GM12878 (cell line): ENCODE measurements at regions not wholly inside any gene's neighbourhood (a gene's known extent, or its start where the extent isn't known, plus 50 kb on each side); places are given as distances from the start of the nearest gene placed in this dataset.
A peak's percentile ranks its signal among the peaks of the same experiment; 100 is the strongest.

Source experiments
- GATAD2B ChIP-seq: fragments of 450-650 bp; conservative IDR thresholded peaks from 2 replicates; pipeline ENCODE4 v1.6.1; 2017; ENCODE audit warnings: low read depth, mild to moderate bottlenecking, moderate library complexity
- HCFC1 ChIP-seq: fragments of 150-350 bp; IDR thresholded peaks from 2 replicates; pipeline ENCODE4 v1.6.1; 2014; ENCODE audit warnings: low read length
- IKZF1 ChIP-seq: fragments of 450-650 bp; conservative IDR thresholded peaks from 2 replicates; pipeline ENCODE4 v1.6.1; 2017; ENCODE audit warnings: antibody characterized with exemption, mild to moderate bottlenecking
- IKZF2 ChIP-seq, 2 experiments: fragments of 450-650 bp; IDR thresholded peaks; 2 replicates each; pipeline ENCODE4 v1.6.1; 2017; ENCODE audit warnings: mild to moderate bottlenecking in 2 of 2, moderate library complexity in 2 of 2
- MYC ChIP-seq: IDR thresholded peaks from 2 replicates; pipeline ENCODE4 v1.6.1; 2011; ENCODE audit warnings: mild to moderate bottlenecking, low read length, moderate library complexity, inconsistent platforms; ENCODE audit not compliant: insufficient read depth, insufficient replicate concordance, insufficient read length, severe bottlenecking
- NFYA ChIP-seq: IDR thresholded peaks from 2 replicates; pipeline ENCODE4 v1.6.1; 2011; ENCODE audit warnings: low read depth, mild to moderate bottlenecking, low read length, improper control_type of control experiment, borderline replicate concordance
- RAD21 ChIP-seq: IDR thresholded peaks from 2 replicates; pipeline ENCODE4 v1.6.1; 2011; ENCODE audit warnings: mild to moderate bottlenecking, low read depth, low read length, moderate library complexity; ENCODE audit not compliant: insufficient read depth
- RELA ChIP-seq: fragments of 450-650 bp; IDR thresholded peaks from 2 replicates; pipeline ENCODE4 v1.8.0; 2014; ENCODE audit warnings: borderline replicate concordance; ENCODE audit not compliant: partially characterized antibody
- RFX5 ChIP-seq: IDR thresholded peaks from 2 replicates; pipeline ENCODE4 v1.6.1; 2011; ENCODE audit warnings: low read depth, low read length, improper control_type of control experiment
- SMARCA5 ChIP-seq: fragments of 450-650 bp; IDR thresholded peaks from 2 replicates; pipeline ENCODE4 v1.6.1; 2017; ENCODE audit warnings: mild to moderate bottlenecking
- SUZ12 ChIP-seq: fragments of 200-600 bp; sonication (generic); IDR thresholded peaks from one replicate; pipeline ENCODE4 v1.6.1; 2018; ENCODE audit warnings: antibody characterized with exemption, mild to moderate bottlenecking; ENCODE audit not compliant: unreplicated experiment
- TCF3 ChIP-seq: IDR thresholded peaks from 2 replicates; pipeline ENCODE4 v1.6.1; 2012; ENCODE audit warnings: low read depth, mild to moderate bottlenecking, low read length, borderline replicate concordance; ENCODE audit not compliant: insufficient read depth
- ZBED1 ChIP-seq: IDR thresholded peaks from 2 replicates; pipeline ENCODE4 v1.6.1; 2016; ENCODE audit warnings: borderline replicate concordance
- ZSCAN29 ChIP-seq: fragments of 450-650 bp; IDR thresholded peaks from 2 replicates; pipeline ENCODE4 v1.6.1; 2017; ENCODE audit warnings: mild to moderate bottlenecking, moderate library complexity
- TF ChIP-seq, protein P1 (sequence below): fragments of 450-650 bp; IDR thresholded peaks from 2 replicates; pipeline ENCODE4 v1.6.1; 2017; ENCODE audit warnings: mild to moderate bottlenecking, moderate library complexity
- TF ChIP-seq, protein P2 (sequence below): fragments of 450-650 bp; formaldehyde crosslinking; IDR thresholded peaks from 2 replicates; pipeline ENCODE4 v1.5.0; 2022; ENCODE audit warnings: mild to moderate bottlenecking, missing genetic modification characterization
- TF ChIP-seq, protein P3 (sequence below): fragments of 450-650 bp; IDR thresholded peaks from 2 replicates; pipeline ENCODE4 v1.6.1; 2016; ENCODE audit warnings: mild to moderate bottlenecking
- TF ChIP-seq, protein P4 (sequence below): IDR thresholded peaks from 2 replicates; pipeline ENCODE4 v1.6.1; 2012; ENCODE audit warnings: low read depth, low read length, improper control_type of control experiment
- TF ChIP-seq, protein P5 (sequence below): fragments of 450-650 bp; IDR thresholded peaks from 2 replicates; pipeline ENCODE4 v1.6.1; 2017; ENCODE audit warnings: borderline replicate concordance

DNA sequence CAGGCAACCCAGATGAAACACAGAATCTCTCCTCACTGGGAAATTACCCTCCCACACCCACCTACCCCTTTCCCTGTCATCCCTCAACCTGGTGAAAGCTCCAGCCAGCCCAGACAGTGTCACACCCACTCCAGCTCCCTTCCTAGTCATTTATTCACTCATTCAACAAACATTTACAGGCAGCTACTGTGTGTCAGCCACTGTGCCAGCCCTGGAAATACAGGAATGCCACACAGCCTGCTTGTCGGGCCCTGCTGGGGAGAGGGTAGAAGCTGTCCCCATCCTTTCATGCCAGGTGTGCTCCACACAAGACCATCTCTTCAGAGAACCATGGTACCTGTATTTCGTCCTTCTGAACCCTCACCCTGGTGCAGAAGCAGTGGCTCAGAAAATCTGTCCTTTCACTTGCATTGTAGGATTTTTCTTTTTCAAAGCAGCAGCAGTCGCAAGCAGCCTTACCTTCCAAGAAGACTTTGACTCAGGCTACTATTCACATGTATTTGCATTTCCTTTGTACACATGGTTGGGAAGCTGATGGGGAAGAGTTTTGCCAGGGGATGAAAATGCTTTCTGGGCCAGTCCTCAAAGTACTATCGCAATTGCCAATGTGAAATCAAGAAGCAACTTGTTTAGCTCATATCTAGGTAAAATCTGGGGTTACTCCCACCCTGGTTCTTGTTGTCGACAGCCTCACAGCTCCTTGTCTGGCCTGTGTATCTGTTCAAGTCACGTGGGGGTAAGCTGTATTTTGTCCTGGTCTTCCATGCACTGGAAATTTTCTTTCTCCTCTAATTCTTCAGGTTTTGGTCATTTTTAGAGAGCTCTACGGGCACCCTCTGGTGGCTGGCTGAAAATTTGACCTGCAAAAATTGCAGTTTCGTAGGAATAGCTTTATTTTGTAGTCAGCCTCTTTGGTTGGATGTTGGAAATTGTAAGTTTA is 147.4 kb upstream of the EGLN3 start (continued):
- TF ChIP-seq, protein P1, sequence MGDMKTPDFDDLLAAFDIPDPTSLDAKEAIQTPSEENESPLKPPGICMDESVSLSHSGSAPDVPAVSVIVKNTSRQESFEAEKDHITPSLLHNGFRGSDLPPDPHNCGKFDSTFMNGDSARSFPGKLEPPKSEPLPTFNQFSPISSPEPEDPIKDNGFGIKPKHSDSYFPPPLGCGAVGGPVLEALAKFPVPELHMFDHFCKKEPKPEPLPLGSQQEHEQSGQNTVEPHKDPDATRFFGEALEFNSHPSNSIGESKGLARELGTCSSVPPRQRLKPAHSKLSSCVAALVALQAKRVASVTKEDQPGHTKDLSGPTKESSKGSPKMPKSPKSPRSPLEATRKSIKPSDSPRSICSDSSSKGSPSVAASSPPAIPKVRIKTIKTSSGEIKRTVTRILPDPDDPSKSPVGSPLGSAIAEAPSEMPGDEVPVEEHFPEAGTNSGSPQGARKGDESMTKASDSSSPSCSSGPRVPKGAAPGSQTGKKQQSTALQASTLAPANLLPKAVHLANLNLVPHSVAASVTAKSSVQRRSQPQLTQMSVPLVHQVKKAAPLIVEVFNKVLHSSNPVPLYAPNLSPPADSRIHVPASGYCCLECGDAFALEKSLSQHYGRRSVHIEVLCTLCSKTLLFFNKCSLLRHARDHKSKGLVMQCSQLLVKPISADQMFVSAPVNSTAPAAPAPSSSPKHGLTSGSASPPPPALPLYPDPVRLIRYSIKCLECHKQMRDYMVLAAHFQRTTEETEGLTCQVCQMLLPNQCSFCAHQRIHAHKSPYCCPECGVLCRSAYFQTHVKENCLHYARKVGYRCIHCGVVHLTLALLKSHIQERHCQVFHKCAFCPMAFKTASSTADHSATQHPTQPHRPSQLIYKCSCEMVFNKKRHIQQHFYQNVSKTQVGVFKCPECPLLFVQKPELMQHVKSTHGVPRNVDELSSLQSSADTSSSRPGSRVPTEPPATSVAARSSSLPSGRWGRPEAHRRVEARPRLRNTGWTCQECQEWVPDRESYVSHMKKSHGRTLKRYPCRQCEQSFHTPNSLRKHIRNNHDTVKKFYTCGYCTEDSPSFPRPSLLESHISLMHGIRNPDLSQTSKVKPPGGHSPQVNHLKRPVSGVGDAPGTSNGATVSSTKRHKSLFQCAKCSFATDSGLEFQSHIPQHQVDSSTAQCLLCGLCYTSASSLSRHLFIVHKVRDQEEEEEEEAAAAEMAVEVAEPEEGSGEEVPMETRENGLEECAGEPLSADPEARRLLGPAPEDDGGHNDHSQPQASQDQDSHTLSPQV: no peak
- TF ChIP-seq SMARCA5 (no peak), RFX5 (no peak), RELA (no peak), ZSCAN29 (no peak), HCFC1 (no peak), IKZF1 (peak; percentile 24; the same call in 1 of the 2 replicates), IKZF2 (IDR thresholded peaks at IDR 0.05) (peak in 1 of 2 experiments; percentile 36; a peak in 1 of 4 replicates), ZBED1 (no peak), RAD21 (peak; percentile 92), TCF3 (no peak), SUZ12 (no peak), NFYA (no peak), GATAD2B (no peak), MYC (no peak)
- TF ChIP-seq, protein P2, sequence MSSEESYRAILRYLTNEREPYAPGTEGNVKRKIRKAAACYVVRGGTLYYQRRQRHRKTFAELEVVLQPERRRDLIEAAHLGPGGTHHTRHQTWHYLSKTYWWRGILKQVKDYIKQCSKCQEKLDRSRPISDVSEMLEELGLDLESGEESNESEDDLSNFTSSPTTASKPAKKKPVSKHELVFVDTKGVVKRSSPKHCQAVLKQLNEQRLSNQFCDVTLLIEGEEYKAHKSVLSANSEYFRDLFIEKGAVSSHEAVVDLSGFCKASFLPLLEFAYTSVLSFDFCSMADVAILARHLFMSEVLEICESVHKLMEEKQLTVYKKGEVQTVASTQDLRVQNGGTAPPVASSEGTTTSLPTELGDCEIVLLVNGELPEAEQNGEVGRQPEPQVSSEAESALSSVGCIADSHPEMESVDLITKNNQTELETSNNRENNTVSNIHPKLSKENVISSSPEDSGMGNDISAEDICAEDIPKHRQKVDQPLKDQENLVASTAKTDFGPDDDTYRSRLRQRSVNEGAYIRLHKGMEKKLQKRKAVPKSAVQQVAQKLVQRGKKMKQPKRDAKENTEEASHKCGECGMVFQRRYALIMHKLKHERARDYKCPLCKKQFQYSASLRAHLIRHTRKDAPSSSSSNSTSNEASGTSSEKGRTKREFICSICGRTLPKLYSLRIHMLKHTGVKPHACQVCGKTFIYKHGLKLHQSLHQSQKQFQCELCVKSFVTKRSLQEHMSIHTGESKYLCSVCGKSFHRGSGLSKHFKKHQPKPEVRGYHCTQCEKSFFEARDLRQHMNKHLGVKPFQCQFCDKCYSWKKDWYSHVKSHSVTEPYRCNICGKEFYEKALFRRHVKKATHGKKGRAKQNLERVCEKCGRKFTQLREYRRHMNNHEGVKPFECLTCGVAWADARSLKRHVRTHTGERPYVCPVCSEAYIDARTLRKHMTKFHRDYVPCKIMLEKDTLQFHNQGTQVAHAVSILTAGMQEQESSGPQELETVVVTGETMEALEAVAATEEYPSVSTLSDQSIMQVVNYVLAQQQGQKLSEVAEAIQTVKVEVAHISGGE (CRISPR knock-in tag): no peak
- TF ChIP-seq, protein P3, sequence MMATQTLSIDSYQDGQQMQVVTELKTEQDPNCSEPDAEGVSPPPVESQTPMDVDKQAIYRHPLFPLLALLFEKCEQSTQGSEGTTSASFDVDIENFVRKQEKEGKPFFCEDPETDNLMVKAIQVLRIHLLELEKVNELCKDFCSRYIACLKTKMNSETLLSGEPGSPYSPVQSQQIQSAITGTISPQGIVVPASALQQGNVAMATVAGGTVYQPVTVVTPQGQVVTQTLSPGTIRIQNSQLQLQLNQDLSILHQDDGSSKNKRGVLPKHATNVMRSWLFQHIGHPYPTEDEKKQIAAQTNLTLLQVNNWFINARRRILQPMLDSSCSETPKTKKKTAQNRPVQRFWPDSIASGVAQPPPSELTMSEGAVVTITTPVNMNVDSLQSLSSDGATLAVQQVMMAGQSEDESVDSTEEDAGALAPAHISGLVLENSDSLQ: no peak
- TF ChIP-seq, protein P4, sequence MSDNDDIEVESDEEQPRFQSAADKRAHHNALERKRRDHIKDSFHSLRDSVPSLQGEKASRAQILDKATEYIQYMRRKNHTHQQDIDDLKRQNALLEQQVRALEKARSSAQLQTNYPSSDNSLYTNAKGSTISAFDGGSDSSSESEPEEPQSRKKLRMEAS: no peak
- TF ChIP-seq, protein P5, sequence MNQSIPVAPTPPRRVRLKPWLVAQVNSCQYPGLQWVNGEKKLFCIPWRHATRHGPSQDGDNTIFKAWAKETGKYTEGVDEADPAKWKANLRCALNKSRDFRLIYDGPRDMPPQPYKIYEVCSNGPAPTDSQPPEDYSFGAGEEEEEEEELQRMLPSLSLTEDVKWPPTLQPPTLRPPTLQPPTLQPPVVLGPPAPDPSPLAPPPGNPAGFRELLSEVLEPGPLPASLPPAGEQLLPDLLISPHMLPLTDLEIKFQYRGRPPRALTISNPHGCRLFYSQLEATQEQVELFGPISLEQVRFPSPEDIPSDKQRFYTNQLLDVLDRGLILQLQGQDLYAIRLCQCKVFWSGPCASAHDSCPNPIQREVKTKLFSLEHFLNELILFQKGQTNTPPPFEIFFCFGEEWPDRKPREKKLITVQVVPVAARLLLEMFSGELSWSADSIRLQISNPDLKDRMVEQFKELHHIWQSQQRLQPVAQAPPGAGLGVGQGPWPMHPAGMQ: no peak
